ENCODE measurements at regions not wholly inside any gene's neighbourhood (a gene's known extent, or its start where the extent isn't known, plus 50 kb on each side); places are given as distances from the start of the nearest gene placed in this dataset.

DNA sequence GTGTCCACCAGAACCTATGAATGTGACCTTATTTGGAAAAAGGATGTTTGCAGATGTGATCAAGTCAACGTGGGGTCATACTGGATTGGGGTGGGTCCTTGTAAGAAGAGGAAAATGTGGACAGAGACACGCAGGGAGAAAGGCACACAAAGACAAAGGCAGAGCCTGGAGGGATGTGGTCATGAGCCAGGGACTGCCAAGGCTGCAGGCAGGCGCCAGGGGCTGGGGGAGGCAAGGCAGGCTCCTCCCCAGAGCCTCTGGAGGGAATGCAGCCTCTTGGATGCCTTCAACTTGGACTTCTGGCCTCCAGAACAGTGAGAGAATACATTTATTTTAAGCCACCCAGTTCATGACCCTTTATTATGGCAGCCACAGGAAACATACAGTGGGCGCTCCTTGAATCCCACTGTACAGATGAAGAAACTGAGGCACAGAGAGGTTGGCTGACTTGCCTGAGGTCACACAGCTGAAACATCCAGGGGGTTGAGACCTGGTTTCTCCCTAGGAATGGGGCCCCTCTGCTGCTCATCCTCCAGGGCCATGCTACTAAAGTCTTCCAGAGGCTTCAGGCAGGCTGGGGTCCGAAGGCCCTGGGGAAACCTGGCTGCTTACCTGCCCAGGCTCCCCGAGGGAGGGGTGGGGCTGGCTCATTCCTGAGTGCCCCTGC is 99.7 kb downstream of the RFLNA start:
- H3K27me3 ChIP-seq, result no peaks in the 10 kb centered on the region
- no peak overlapping the region for H3K4me3 ChIP-seq
- peaks cover 71% of the 10 kb centered on the region for H3K4me1 ChIP-seq
- ATAC-seq (no peak), DNase-seq (no peak)
- H3K9me3 ChIP-seq, result no peaks in the 10 kb centered on the region
- H3K36me3 ChIP-seq (replicated peaks in 1 of 2; ENCODE audit: insufficient read depth in 1 of 2, low read depth in 2 of 2), result no peaks in the 10 kb centered on the region
- intact Hi-C loops (cut with DNase I), result no loop called here
- 84 to 91% methylated on average over 6 of the region's 6 CpGs for WGBS, 2 donors
- no peak for TF ChIP-seq POLR2A (IDR thresholded peaks at IDR 0.05)
- TF ChIP-seq, protein P1, sequence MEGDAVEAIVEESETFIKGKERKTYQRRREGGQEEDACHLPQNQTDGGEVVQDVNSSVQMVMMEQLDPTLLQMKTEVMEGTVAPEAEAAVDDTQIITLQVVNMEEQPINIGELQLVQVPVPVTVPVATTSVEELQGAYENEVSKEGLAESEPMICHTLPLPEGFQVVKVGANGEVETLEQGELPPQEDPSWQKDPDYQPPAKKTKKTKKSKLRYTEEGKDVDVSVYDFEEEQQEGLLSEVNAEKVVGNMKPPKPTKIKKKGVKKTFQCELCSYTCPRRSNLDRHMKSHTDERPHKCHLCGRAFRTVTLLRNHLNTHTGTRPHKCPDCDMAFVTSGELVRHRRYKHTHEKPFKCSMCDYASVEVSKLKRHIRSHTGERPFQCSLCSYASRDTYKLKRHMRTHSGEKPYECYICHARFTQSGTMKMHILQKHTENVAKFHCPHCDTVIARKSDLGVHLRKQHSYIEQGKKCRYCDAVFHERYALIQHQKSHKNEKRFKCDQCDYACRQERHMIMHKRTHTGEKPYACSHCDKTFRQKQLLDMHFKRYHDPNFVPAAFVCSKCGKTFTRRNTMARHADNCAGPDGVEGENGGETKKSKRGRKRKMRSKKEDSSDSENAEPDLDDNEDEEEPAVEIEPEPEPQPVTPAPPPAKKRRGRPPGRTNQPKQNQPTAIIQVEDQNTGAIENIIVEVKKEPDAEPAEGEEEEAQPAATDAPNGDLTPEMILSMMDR (IDR thresholded peaks at IDR 0.05), result no peak
- peak overlapping the region in 3 of 4 donors; percentile 75 to 96 (median 91) for H3K27ac ChIP-seq

- H3K36me3 ChIP-seq (replicated peaks in 1 of 2; ENCODE audit: insufficient read depth in 1 of 2, low read depth in 2 of 2), result no peaks in the 10 kb centered on the region
- no peak for ATAC-seq
Measured at GRCh38 chr12:124393831-124394230, 98.9 kb downstream of the RFLNA start.

DNA sequence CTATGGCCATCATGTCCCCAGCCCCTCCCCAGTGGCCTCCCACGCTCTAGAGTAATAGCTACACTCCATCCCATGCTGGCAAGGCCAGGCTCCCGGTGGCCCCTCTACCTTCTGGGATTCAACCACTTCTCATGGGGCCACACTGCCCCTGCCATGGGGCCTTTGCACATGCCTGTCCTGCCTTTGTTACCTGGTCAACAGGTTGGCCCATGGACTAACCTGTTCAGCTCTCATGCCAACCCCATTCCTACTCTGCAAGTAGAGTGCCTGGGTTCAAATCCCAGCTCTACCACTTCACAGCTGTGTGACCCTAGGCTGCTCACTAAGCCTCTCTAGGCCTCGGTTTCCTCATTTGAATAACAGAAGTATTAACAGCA is 98.5 kb downstream of the RFLNA start:
- H3K4me1 ChIP-seq, result peaks cover 77% of the 10 kb centered on the region

More at GRCh38 chr12:124393831-124394230, 98.9 kb downstream of the RFLNA start:
- no peak overlapping the region for H3K4me3 ChIP-seq
- no peaks in the 10 kb centered on the region for H3K9me3 ChIP-seq
- no peaks in the 10 kb centered on the region for H3K27me3 ChIP-seq
- no peak for DNase-seq
- H3K27ac ChIP-seq, result peak overlapping the region; percentile 60 to 96 (median 83)
- TF ChIP-seq POLR2A (IDR thresholded peaks at IDR 0.05), result no peak
- TF ChIP-seq, protein P1 (IDR thresholded peaks at IDR 0.05), result no peak
- peaks cover 79% of the 10 kb centered on the region for H3K4me1 ChIP-seq
- intact Hi-C loops (cut with DNase I), result no loop called here
- 82 to 90% methylated on average over 5 to 15 of the region's 15 CpGs for WGBS, 2 donors

DNA sequence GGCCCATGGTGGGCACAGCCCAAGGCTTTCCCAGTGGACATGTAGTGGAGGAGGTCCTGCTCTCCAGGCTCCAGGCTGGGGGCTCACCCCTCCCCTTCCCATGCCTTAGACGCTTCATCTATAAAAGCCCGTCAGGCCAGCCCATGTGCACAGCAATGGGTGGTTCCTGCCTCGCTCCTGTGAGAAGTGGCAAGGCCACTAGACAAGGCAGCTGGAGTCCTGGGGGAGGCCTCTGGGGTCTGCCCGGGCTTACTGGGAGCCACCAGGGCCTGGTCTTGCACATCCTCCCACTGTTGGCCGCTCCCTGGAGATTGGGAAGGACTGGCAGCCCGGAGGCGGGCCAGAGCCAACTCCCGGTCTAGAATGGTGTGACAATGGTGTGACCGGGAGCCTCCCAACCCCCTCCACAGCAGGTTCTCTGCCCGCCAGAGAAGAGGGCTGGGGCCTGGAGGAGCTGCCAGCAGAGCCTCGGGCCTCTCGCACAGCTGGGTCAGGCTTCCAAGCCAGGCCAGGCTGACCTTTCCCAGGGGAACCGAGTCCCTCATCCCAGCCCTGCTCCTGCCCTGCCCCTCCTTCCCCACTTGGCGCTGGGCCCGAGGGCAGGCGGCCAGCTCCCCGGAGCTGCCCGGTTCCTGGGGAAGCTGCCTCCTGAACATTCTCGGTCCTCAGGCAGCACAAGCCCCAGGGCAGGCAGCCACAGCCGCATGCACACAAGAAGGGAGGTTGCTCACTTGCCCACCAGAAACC is 97.9 kb downstream of the RFLNA start:
- peak; percentile 47 for ATAC-seq
- no peaks in the 10 kb centered on the region for H3K27me3 ChIP-seq

More for the DNA sequence above, 98.5 kb downstream of the RFLNA start:
- Histone ChIP-seq H3K27ac (peak overlapping the region; percentile 60 to 96 (median 83)), H3K9me3 (no peaks in the 10 kb centered on the region), H3K4me3 (no peak overlapping the region), H3K27me3 (no peaks in the 10 kb centered on the region), H3K36me3 (replicated peaks in 1 of 2; ENCODE audit: insufficient read depth in 1 of 2, low read depth in 2 of 2) (no peaks in the 10 kb centered on the region)
- intact Hi-C loops (cut with DNase I), result no loop called here
- no peak for TF ChIP-seq POLR2A (IDR thresholded peaks at IDR 0.05)
- TF ChIP-seq, protein P1 (IDR thresholded peaks at IDR 0.05), result no peak
- 23 to 33% methylated on average over 3 of the region's 3 CpGs for WGBS, 2 donors
- DNase-seq, result no peak
- no peak for ATAC-seq

More for the DNA sequence above, 97.9 kb downstream of the RFLNA start:
- peak; percentile 87 to 96 (median 90) for DNase-seq
- Histone ChIP-seq H3K4me3 (no peak overlapping the region), H3K9me3 (no peaks in the 10 kb centered on the region), H3K27ac (peak overlapping the region; percentile 60 to 96 (median 83)), H3K36me3 (replicated peaks in 1 of 2; ENCODE audit: insufficient read depth in 1 of 2, low read depth in 2 of 2) (no peaks in the 10 kb centered on the region), H3K4me1 (peaks cover 77% of the 10 kb centered on the region)
- intact Hi-C loops (cut with DNase I), result no loop called here
- 9 to 21% methylated on average over 6 to 20 of the region's 20 CpGs for WGBS, 2 donors
- TF ChIP-seq, protein P1 (IDR thresholded peaks at IDR 0.05), result no peak
- TF ChIP-seq POLR2A (IDR thresholded peaks at IDR 0.05), result no peak
